IMR-90 (cell line): ENCODE measurements at regions not wholly inside any gene's neighbourhood (a gene's known extent, or its start where the extent isn't known, plus 50 kb on each side); places are given as distances from the start of the nearest gene placed in this dataset.

Experiments
- ATAC-seq: fragments of 200-7000 bp; cut with Tn5 transposase; 2 replicates; pipeline ENCODE4 v1.9.1; 2020; ENCODE audit warnings: low read depth, mild to moderate bottlenecking, moderate library complexity
- BruUV-seq: library from RNA; stranded (reverse); fragments of 400-500 nt; replicated peaks from 2 replicates; lab custom pipeline; 2021; lab: Mats Ljungman, UMichigan
- CTCF ChIA-PET: fragments of 300-600 bp; formaldehyde crosslinking; extraction: SDS; loops from one replicate; lab custom pipeline; 2021; ENCODE audit warnings: antibody characterized with exemption; lab: Yijun Ruan, JAX
- POLR2A ChIA-PET: fragments of 300-600 bp; sonication (Branson Sonifier 250); formaldehyde crosslinking; loops from one replicate; lab custom pipeline; 2022; ENCODE audit warnings: antibody characterized with exemption; ENCODE audit not compliant: unreplicated experiment; lab: Charles Lee
- DNase-seq: peaks from one replicate; pipeline ENCODE4 v3.0.0; 2013
- H2AFZ ChIP-seq: replicated peaks from 2 replicates; pipeline ENCODE3; 2013; ENCODE audit warnings: low read length, mild to moderate bottlenecking; ENCODE audit not compliant: poor library complexity
- H2AK5ac ChIP-seq: 2 replicates; pipeline ENCODE4 v1.6.1; 2013; ENCODE audit warnings: low read depth, low read length, inconsistent platforms
- H2AK9ac ChIP-seq: replicated peaks from 2 replicates; pipeline ENCODE3; 2013; ENCODE audit warnings: mild to moderate bottlenecking, low read depth, low read length, moderate library complexity; ENCODE audit not compliant: poor library complexity
- H2BK120ac ChIP-seq: 2 replicates; pipeline ENCODE4 v1.6.1; 2013; ENCODE audit warnings: low read depth, low read length, inconsistent platforms
- H2BK15ac ChIP-seq: 3 replicates; pipeline ENCODE4 v1.6.1; 2013; ENCODE audit warnings: low read depth, low read length, inconsistent platforms
- H2BK20ac ChIP-seq: 2 replicates; pipeline ENCODE4 v1.6.1; 2013; ENCODE audit warnings: low read depth, mild to moderate bottlenecking, inconsistent platforms, low read length, moderate library complexity
- H2BK5ac ChIP-seq: 2 replicates; pipeline ENCODE4 v1.6.1; 2013; ENCODE audit warnings: mild to moderate bottlenecking, low read depth, low read length, inconsistent platforms; ENCODE audit not compliant: poor library complexity, severe bottlenecking
- H3K14ac ChIP-seq: replicated peaks from 2 replicates; pipeline ENCODE4 v1.6.1; 2013; ENCODE audit warnings: low read depth, low read length, inconsistent platforms
- H3K18ac ChIP-seq: 2 replicates; pipeline ENCODE4 v1.6.1; 2013; ENCODE audit warnings: low read depth, low read length, control low read depth
- H3K23ac ChIP-seq: 2 replicates; pipeline ENCODE4 v1.6.1; 2013; ENCODE audit warnings: low read depth, low read length, inconsistent platforms
- H3K27ac ChIP-seq: 2 replicates; pipeline ENCODE4 v1.5.1; 2013; ENCODE audit warnings: mild to moderate bottlenecking, control low read depth, low read length; ENCODE audit not compliant: insufficient read depth
- H3K27me3 ChIP-seq: 2 replicates; pipeline ENCODE4 v1.6.1; 2013; ENCODE audit warnings: low read length; ENCODE audit not compliant: control insufficient read depth, insufficient read depth
- H3K36me3 ChIP-seq: 2 replicates; pipeline ENCODE4 v1.6.1; 2013; ENCODE audit warnings: low read length, mixed read lengths; ENCODE audit not compliant: control insufficient read depth, insufficient read depth
- H3K4ac ChIP-seq: 2 replicates; pipeline ENCODE4 v1.6.1; 2013; ENCODE audit warnings: low read depth, low read length, inconsistent platforms
- H3K4me1 ChIP-seq: 2 replicates; pipeline ENCODE4 v1.6.1; 2013; ENCODE audit warnings: low read length, mixed read lengths; ENCODE audit not compliant: control insufficient read depth, insufficient read depth
- H3K4me2 ChIP-seq: 2 replicates; pipeline ENCODE4 v1.6.1; 2013; ENCODE audit warnings: low read depth, mild to moderate bottlenecking, control low read depth, low read length, moderate library complexity
- H3K4me3 ChIP-seq: 2 replicates; pipeline ENCODE4 v1.5.1; 2013; ENCODE audit warnings: low read depth, mild to moderate bottlenecking, control low read depth, low read length, moderate library complexity; ENCODE audit not compliant: insufficient read depth
- H3K56ac ChIP-seq: 2 replicates; pipeline ENCODE4 v1.6.1; 2013; ENCODE audit warnings: low read length, inconsistent platforms; ENCODE audit not compliant: insufficient read depth; ENCODE audit errors: extremely low read depth
- H3K79me1 ChIP-seq, 2 experiments: 2 replicates each; pipeline ENCODE4 v1.6.1; 2013; ENCODE audit warnings: low read length in 2 of 2, inconsistent platforms in 1 of 2, low read depth in 1 of 2
- H3K9ac ChIP-seq: 2 replicates; pipeline ENCODE4 v1.6.1; 2013; ENCODE audit warnings: low read depth, low read length, control low read depth
- H3K9me1 ChIP-seq: 2 replicates; pipeline ENCODE4 v1.6.1; 2013; ENCODE audit warnings: low read length, inconsistent platforms; ENCODE audit not compliant: insufficient read depth
- H3K9me3 ChIP-seq: 2 replicates; pipeline ENCODE4 v1.6.1; 2013; ENCODE audit warnings: low read length; ENCODE audit not compliant: control insufficient read depth, insufficient read depth
- H4K20me1 ChIP-seq: 2 replicates; pipeline ENCODE4 v1.6.1; 2013; ENCODE audit warnings: low read length, inconsistent platforms; ENCODE audit not compliant: insufficient read depth
- H4K5ac ChIP-seq: 2 replicates; pipeline ENCODE4 v1.6.1; 2013; ENCODE audit warnings: mild to moderate bottlenecking, low read depth, low read length, control low read depth
- H4K8ac ChIP-seq, 2 experiments: 2 replicates each; pipeline ENCODE4 v1.6.1; 2013; ENCODE audit warnings: low read depth in 2 of 2, low read length in 2 of 2, control low read depth in 1 of 2, inconsistent platforms in 1 of 2
- H4K91ac ChIP-seq: 2 replicates; pipeline ENCODE4 v1.6.1; 2013; ENCODE audit warnings: low read depth, low read length, inconsistent platforms; ENCODE audit not compliant: insufficient read depth
- CEBPB ChIP-seq: IDR thresholded peaks from 2 replicates; pipeline ENCODE4 v1.6.1; 2012; ENCODE audit warnings: low read depth, low read length, improper control_type of control experiment
- CTCF ChIP-seq: conservative IDR thresholded peaks from 2 replicates; pipeline ENCODE4 v1.5.1; 2012; ENCODE audit warnings: mild to moderate bottlenecking, low read depth, low read length, improper control_type of control experiment
- NFE2L2 ChIP-seq: fragments of 150-350 bp; IDR thresholded peaks from 2 replicates; pipeline ENCODE4 v1.6.1; 2016; ENCODE audit warnings: low read depth, mild to moderate bottlenecking, low read length
- SMC3 ChIP-seq: fragments of 150-350 bp; IDR thresholded peaks from 2 replicates; pipeline ENCODE4 v1.6.1; 2016; ENCODE audit warnings: low read depth, mild to moderate bottlenecking, antibody characterized with exemption, low read length, moderate library complexity
- WGBS, 2 experiments: methylation state at CpG; one replicate each; pipeline versions ENCODE4 v1.1.5 to v1.1.7; 2013; ENCODE audit warnings: missing lambda C conversion rate in 2 of 2; ENCODE audit not compliant: insufficient read length in 1 of 2; ENCODE audit errors: extremely low coverage in 2 of 2; 5-methylcytosine and 5-hydroxymethylcytosine counted together
- dilution Hi-C: fragments of 300-500 bp; cut with HindIII; formaldehyde crosslinking; loops from one replicate; pipeline ENCODE4 v1.14.3; 2018; ENCODE audit warnings: low sequenced_read_pairs; ENCODE audit not compliant: unreplicated experiment
- in situ Hi-C: fragments of 300-500 bp; cut with MboI; formaldehyde crosslinking; loops from 3 replicates; pipeline ENCODE4 v1.14.3; 2019; ENCODE audit warnings: low sequenced_read_pairs, inconsistent platforms, mixed read lengths
- intact Hi-C: fragments of 100-400 bp; cut with micrococcal nuclease; formaldehyde crosslinking; loops from 2 replicates; pipeline ENCODE4 v1.10.0; 2022
- TF ChIP-seq, protein P1 (sequence below): fragments of 150-350 bp; IDR thresholded peaks from 2 replicates; pipeline ENCODE4 v1.6.1; 2017; ENCODE audit warnings: mild to moderate bottlenecking, antibody characterized with exemption, low read length, low read depth

DNA sequence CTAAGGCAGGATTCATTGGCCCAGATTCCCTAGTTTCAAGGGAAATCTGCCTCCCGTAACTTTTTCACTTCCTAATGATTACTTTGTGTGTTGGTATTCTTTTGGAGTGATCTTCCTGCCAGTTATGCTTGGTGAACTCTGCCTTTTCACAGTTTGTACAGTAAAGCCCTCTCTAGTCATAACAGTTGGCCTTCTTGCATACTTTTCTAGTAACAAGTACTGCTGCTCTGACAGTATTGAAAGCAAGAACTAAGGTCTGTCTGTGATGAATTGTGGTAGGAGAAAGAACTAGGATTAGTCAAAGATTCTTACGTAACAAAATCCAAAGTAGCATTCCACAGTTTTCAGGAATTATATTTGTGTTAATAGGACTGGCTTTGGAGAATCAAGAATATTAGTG, 1457.2 kb upstream of the WWC1 start:
- Histone ChIP-seq H3K4ac (no peak overlapping the region), H3K4me2 (no peak overlapping the region), H3K9ac (no peak overlapping the region), H3K18ac (no peak overlapping the region), H3K27ac (no peak overlapping the region), H3K9me3 (peaks cover 4% of the 10 kb centered on the region; the same call in 1 of the 2 replicates), H3K4me3 (no peak overlapping the region), H2AK5ac (no peak overlapping the region), H2BK120ac (no peak overlapping the region), H3K23ac (no peak overlapping the region), H3K56ac (no peak overlapping the region), H3K14ac (no peak overlapping the region), H2BK15ac (no peak overlapping the region), H3K36me3 (no peaks in the 10 kb centered on the region), H2AFZ (no peak overlapping the region), H4K5ac (no peak overlapping the region), H4K91ac (no peak overlapping the region), H4K8ac (no peak overlapping the region), H4K20me1 (no peaks in the 10 kb centered on the region), H2AK9ac (no peak overlapping the region), H3K9me1 (no peaks in the 10 kb centered on the region), H2BK5ac (no peak overlapping the region), H2BK20ac (no peak overlapping the region), H3K4me1 (no peaks in the 10 kb centered on the region), H3K79me1 (no peaks in the 10 kb centered on the region), H3K27me3 (no peaks in the 10 kb centered on the region)
- intact Hi-C loops (no loop called here), in situ Hi-C loops (no loop called here), dilution Hi-C loops (no loop called here)
- no peak for DNase-seq
- TF ChIP-seq CTCF (no peak), SMC3 (no peak), NFE2L2 (no peak), CEBPB (no peak)
- TF ChIP-seq, protein P1, sequence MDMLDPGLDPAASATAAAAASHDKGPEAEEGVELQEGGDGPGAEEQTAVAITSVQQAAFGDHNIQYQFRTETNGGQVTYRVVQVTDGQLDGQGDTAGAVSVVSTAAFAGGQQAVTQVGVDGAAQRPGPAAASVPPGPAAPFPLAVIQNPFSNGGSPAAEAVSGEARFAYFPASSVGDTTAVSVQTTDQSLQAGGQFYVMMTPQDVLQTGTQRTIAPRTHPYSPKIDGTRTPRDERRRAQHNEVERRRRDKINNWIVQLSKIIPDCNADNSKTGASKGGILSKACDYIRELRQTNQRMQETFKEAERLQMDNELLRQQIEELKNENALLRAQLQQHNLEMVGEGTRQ = no peak
- no TSS peak for BruUV-seq
- ChIA-PET POLR2A (no interaction called here), CTCF (interaction anchor here (0.6 kb wide), 1 partner anchor 31 kb away, joined by 3 read pairs; no protein-coding TSS in a partner anchor)
- ATAC-seq = no peak
- WGBS, 2 experiments = no CpG with 5 or more reads among the region's 2 CpGs
